GM23338 (cell line): ENCODE measurements at regions not wholly inside any gene's neighbourhood (a gene's known extent, or its start where the extent isn't known, plus 50 kb on each side); places are given as distances from the start of the nearest gene placed in this dataset.

Experiments used
- ATAC-seq: fragments of 200-7000 bp; cut with Tn5 transposase; 3 replicates; pipeline ENCODE4 v1.9.1; 2020
- DNase-seq: peaks from one replicate; pipeline ENCODE4 v3.0.0-alpha.2; 2015; ENCODE audit warnings: low spot score
- H2AFZ ChIP-seq: fragments of 200-600 bp; sonication (generic); 2 replicates; pipeline ENCODE4 v1.8.0; 2016; ENCODE audit warnings: antibody characterized with exemption, mild to moderate bottlenecking, moderate library complexity
- H3F3A ChIP-seq: fragments of 200-600 bp; sonication (generic); replicated peaks from 2 replicates; pipeline ENCODE4 v1.8.0; 2017; ENCODE audit warnings: antibody characterized with exemption, mixed run types, low read depth
- H3K27ac ChIP-seq: fragments of 200-600 bp; sonication (generic); 2 replicates; pipeline ENCODE4 v1.6.1; 2016; ENCODE audit warnings: low read depth
- H3K27me3 ChIP-seq: fragments of 200-600 bp; sonication (generic); 2 replicates; pipeline ENCODE4 v1.8.0; 2016; ENCODE audit warnings: mild to moderate bottlenecking, mixed run types, moderate library complexity; ENCODE audit not compliant: insufficient read depth
- H3K36me3 ChIP-seq: fragments of 200-600 bp; sonication (generic); 2 replicates; pipeline ENCODE4 v1.8.0; 2016; ENCODE audit warnings: mild to moderate bottlenecking; ENCODE audit not compliant: insufficient read depth
- H3K4me1 ChIP-seq: fragments of 200-600 bp; sonication (generic); 2 replicates; pipeline ENCODE4 v1.8.0; 2016; ENCODE audit warnings: mild to moderate bottlenecking, moderate library complexity; ENCODE audit not compliant: insufficient read depth
- H3K4me2 ChIP-seq: fragments of 200-600 bp; sonication (generic); 2 replicates; pipeline ENCODE4 v1.7.1; 2017; ENCODE audit warnings: mixed run types
- H3K4me3 ChIP-seq: fragments of 200-600 bp; sonication (generic); 2 replicates; pipeline ENCODE4 v1.6.1; 2016; ENCODE audit warnings: mixed run types
- H3K79me2 ChIP-seq: fragments of 200-600 bp; sonication (generic); replicated peaks from 2 replicates; pipeline ENCODE4 v1.8.0; 2017; ENCODE audit warnings: mild to moderate bottlenecking; ENCODE audit not compliant: insufficient read depth
- H3K9me2 ChIP-seq: fragments of 200-600 bp; sonication (generic); 2 replicates; pipeline ENCODE4 v1.8.0; 2017; ENCODE audit not compliant: insufficient read depth
- H4K20me1 ChIP-seq: fragments of 200-600 bp; sonication (generic); replicated peaks from 2 replicates; pipeline ENCODE4 v1.8.0; 2017; ENCODE audit warnings: mild to moderate bottlenecking; ENCODE audit not compliant: insufficient read depth
- H3K27ac Mint-ChIP-seq: 2 replicates; pipeline ENCODE4 v1.8.0; 2020; ENCODE audit warnings: inconsistent platforms, mild to moderate bottlenecking, moderate library complexity, mixed read lengths
- H3K27me3 Mint-ChIP-seq: 3 replicates; pipeline ENCODE4 v1.8.0; 2022; ENCODE audit warnings: low read depth, mild to moderate bottlenecking, moderate library complexity, mixed read lengths, inconsistent platforms; ENCODE audit not compliant: insufficient read depth, poor library complexity
- H3K36me3 Mint-ChIP-seq: 3 replicates; pipeline ENCODE4 v1.8.0; 2021; ENCODE audit warnings: low read depth, mild to moderate bottlenecking, inconsistent platforms, moderate library complexity, mixed read lengths
- H3K4me1 Mint-ChIP-seq: 3 replicates; pipeline ENCODE4 v1.8.0; 2020; ENCODE audit warnings: mild to moderate bottlenecking, inconsistent platforms, mixed read lengths
- H3K4me3 Mint-ChIP-seq: 3 replicates; pipeline ENCODE4 v1.8.0; 2021; ENCODE audit warnings: moderate library complexity, mild to moderate bottlenecking, inconsistent platforms, mixed read lengths
- H3K9me3 Mint-ChIP-seq: 3 replicates; pipeline ENCODE4 v1.8.0; 2020; ENCODE audit warnings: moderate library complexity, mild to moderate bottlenecking, inconsistent platforms, mixed read lengths
- CREB1 ChIP-seq: fragments of 250-450 bp; sonication (Bioruptor Pico); IDR thresholded peaks from 2 replicates; pipeline ENCODE4 v1.5.0; 2020; ENCODE audit warnings: low read depth, mild to moderate bottlenecking, moderate library complexity
- CTCF ChIP-seq, 2 experiments: fragments of 200-600 bp in 1 of 2; sonication (generic) in 1 of 2; conservative IDR thresholded peaks; 2 replicates each; pipeline versions ENCODE4 v1.5.1 to v1.6.1; 2016 to 2017; ENCODE audit warnings: antibody characterized with exemption in 2 of 2, low read depth in 2 of 2, mild to moderate bottlenecking in 2 of 2, moderate library complexity in 1 of 2
- ETS1 ChIP-seq: IDR thresholded peaks from 2 replicates; pipeline ENCODE4 v1.6.1; 2016; ENCODE audit warnings: antibody characterized with exemption
- EZH2 ChIP-seq: fragments of 200-600 bp; sonication (generic); IDR thresholded peaks from one replicate; pipeline ENCODE4 v1.8.0; 2017; ENCODE audit warnings: antibody characterized with exemption, mild to moderate bottlenecking, low read depth; ENCODE audit not compliant: unreplicated experiment
- EZH2phosphoT487 ChIP-seq: fragments of 200-600 bp; sonication (generic); IDR thresholded peaks from one replicate; pipeline ENCODE4 v1.8.1; 2018; ENCODE audit warnings: antibody characterized with exemption; ENCODE audit not compliant: unreplicated experiment
- JUNB ChIP-seq: IDR thresholded peaks from one replicate; pipeline ENCODE4 v1.6.1; 2016; ENCODE audit warnings: antibody characterized with exemption; ENCODE audit not compliant: unreplicated experiment
- NANOG ChIP-seq: IDR thresholded peaks from 2 replicates; pipeline ENCODE4 v1.6.1; 2016; ENCODE audit warnings: antibody characterized with exemption, borderline replicate concordance
- POLR2AphosphoS5 ChIP-seq: IDR thresholded peaks from 2 replicates; pipeline ENCODE4 v1.6.1; 2016; ENCODE audit warnings: antibody characterized with exemption, low read depth
- REST ChIP-seq: IDR thresholded peaks from one replicate; pipeline ENCODE4 v1.6.1; 2018; ENCODE audit warnings: antibody characterized with exemption; ENCODE audit not compliant: unreplicated experiment
- STAT1 ChIP-seq: IDR thresholded peaks from one replicate; pipeline ENCODE4 v1.6.1; 2016; ENCODE audit warnings: antibody characterized with exemption; ENCODE audit not compliant: unreplicated experiment
- ZNF114 ChIP-seq: fragments of 250-450 bp; sonication (Bioruptor Pico); IDR thresholded peaks from 2 replicates; pipeline ENCODE4 v1.5.0; 2020; ENCODE audit warnings: mild to moderate bottlenecking, moderate library complexity
- ZNF331 ChIP-seq: fragments of 250-450 bp; sonication (Bioruptor Pico); IDR thresholded peaks from 2 replicates; pipeline ENCODE4 v1.5.0; 2020; ENCODE audit warnings: low read depth, mild to moderate bottlenecking, moderate library complexity
- ZNF462 ChIP-seq: fragments of 250-450 bp; sonication (Bioruptor Pico); IDR thresholded peaks from 2 replicates; pipeline ENCODE4 v1.5.0; 2020; ENCODE audit warnings: mild to moderate bottlenecking, moderate library complexity

DNA sequence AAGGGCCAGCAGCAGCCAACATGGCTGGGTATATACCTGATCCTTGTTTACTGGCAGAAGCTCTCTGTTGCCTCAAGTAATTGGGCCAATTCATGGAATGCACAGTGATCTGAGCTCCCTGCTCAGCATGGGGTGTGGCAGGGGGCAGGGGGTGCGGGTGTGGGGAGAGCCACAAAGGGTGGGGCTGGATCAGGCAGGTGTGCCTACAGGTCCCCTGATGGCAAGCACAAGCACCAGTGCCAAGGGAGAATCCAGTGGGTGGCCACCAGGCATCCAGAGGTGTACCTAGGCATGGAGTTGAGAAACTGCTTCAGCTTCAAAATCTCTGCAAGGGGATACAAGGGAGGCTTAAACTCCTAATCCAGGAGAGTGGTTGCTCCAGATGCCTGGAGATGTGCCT lies 235.8 kb upstream of the TLE4 start:
- no peaks in the 10 kb centered on the region for H3K79me2 ChIP-seq
- H2AFZ ChIP-seq = no peak overlapping the region
- no peaks in the 10 kb centered on the region for H3K9me2 ChIP-seq
- ATAC-seq (no peak), DNase-seq (no peak)
- no peak overlapping the region for H3K4me3 ChIP-seq
- H3F3A ChIP-seq = no peaks in the 10 kb centered on the region
- H4K20me1 ChIP-seq = no peaks in the 10 kb centered on the region
- H3K27me3 Mint-ChIP-seq = no peaks in the 10 kb centered on the region
- H3K27ac ChIP-seq = no peak overlapping the region
- H3K36me3 Mint-ChIP-seq = peaks cover 8% of the 10 kb centered on the region
- no peak overlapping the region for H3K4me2 ChIP-seq
- peaks cover 5% of the 10 kb centered on the region; the same call in 2 of the 3 replicates for H3K4me1 Mint-ChIP-seq
- no peak overlapping the region for H3K4me3 Mint-ChIP-seq
- no peak for TF ChIP-seq ZNF462 (CRISPR knock-in tag)
- no peak for TF ChIP-seq REST
- no peak for TF ChIP-seq EZH2phosphoT487
- TF ChIP-seq ZNF331 = no peak
- TF ChIP-seq JUNB = no peak
- no peak for TF ChIP-seq NANOG
- TF ChIP-seq EZH2 = no peak
- TF ChIP-seq STAT1 = no peak
- no peak for TF ChIP-seq ZNF114 (CRISPR knock-in tag)
- no peak for TF ChIP-seq CTCF (conservative IDR thresholded peaks at IDR 0.05; ENCODE audit: low read depth in 2 of 2)
- TF ChIP-seq ETS1 = no peak
- no peak for TF ChIP-seq POLR2AphosphoS5
- no peak for TF ChIP-seq CREB1 (CRISPR knock-in tag)
- peaks cover 11% of the 10 kb centered on the region; the same call in 2 of the 3 replicates for H3K9me3 Mint-ChIP-seq
- no peaks in the 10 kb centered on the region for H3K36me3 ChIP-seq
- H3K27ac Mint-ChIP-seq = no peak overlapping the region
- no peaks in the 10 kb centered on the region for H3K4me1 ChIP-seq
- H3K27me3 ChIP-seq = no peaks in the 10 kb centered on the region
